NCI-H146 (cell line): ENCODE measurements at regions not wholly inside any gene's neighbourhood (a gene's known extent, or its start where the extent isn't known, plus 50 kb on each side); places are given as distances from the start of the nearest gene placed in this dataset.
"Not testable (repeated sequence)": the region's sequence is repeated elsewhere in the genome, so short reads cannot be mapped to it uniquely, and the experiment has no call there.

Experiments
- DNase-seq: peaks from one replicate; lab custom pipeline; 2025; lab: John Stamatoyannopoulos, UW

GRCh38 chr4:114087596-114088230, 108.3 kb upstream of the ARSJ start:
- DNase-seq: no peak

GRCh38 chr4:114088481-114088880, 109.0 kb upstream of the ARSJ start:
- DNase-seq: no peak

- DNase-seq: no peak
Measured at GRCh38 chr4:114091546-114091945, 112.1 kb upstream of the ARSJ start.

DNA sequence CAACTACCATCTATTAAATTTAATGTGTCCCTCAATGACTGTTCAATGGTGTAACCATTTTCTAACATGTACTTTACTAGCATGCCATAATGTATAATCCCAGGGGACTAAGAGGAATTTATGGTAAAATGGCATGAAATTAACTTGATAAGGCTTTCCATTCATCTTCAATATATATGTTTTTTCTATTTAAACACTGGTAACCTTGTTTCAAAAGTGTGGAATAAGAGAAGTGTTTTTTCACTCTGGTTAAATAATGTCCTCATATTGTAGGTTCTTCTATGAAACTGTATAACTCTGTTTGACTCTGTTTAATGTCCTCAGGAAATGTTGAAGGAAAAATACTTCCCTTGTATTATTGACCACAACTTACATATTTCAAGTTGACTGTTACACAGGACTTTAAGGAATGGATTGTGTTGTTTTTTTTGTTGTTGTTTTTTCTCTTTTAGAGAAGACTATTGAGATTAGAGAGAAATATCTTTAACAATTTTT, 113.8 kb upstream of the ARSJ start:
- DNase-seq: no peak

GRCh38 chr4:114100288-114101031, 121.0 kb upstream of the ARSJ start:
- DNase-seq: no peak

DNA sequence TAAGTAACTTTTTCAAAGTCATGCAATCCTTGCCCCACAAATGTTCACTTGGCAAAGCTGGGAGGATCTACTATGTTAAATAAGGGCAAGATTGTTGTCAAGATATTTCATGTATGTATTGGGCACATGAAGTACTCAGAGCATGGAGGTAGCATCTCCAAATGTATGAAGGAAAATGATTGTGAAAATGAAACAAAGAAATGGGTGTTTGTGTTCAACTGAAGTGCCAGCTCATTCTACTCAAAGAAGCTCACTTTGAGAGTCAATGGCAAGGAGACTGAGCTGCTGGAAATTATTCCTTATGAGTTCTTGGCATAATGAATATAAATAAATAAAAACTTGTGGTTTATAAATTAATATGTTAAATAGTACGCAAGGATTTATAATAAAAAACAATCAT, 124.5 kb upstream of the ARSJ start:
- DNase-seq: no peak

GRCh38 chr4:114108869-114109268, 129.4 kb upstream of the ARSJ start:
- DNase-seq: no peak

- DNase-seq: no peak
Measured at GRCh38 chr4:114109776-114110175, 130.3 kb upstream of the ARSJ start.

DNA sequence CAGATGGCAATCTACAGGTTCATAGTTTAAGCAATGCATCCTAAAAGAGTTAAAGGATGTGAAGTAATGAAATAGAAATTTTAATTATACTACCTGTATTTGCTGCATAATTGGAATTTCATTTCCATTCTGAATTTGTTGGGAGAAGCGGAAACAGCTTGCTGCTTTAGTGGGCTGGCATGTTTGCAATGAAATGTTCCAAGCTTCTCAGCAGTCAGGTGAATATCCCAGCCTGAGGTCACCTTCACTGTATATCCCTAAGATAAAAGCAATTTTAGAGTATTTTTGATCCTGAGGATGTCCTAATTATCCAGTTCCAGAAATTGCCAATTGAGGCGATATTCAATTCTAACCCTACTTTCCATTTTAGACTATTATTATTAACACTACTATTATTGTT, 136.1 kb upstream of the ARSJ start:
- DNase-seq: no peak

DNA sequence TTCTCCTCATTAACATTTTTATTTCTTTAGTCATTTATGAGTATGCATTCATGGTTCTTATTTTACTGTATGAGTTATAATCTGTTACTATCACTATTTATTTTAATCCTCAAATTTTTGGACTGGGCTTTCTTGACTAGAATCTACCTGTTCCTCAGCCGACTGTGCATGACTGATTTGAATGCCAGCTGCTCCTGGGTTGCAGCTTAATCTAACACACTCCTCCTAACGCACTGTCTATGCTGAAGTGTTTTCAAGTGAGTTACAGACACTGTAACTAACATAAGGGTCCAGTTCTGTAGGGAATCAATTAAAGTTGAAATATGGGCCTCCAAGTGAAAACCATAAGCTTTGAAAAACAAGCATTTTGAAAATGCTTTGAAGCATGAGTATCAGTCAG, 137.4 kb upstream of the ARSJ start:
- DNase-seq: no peak

DNA sequence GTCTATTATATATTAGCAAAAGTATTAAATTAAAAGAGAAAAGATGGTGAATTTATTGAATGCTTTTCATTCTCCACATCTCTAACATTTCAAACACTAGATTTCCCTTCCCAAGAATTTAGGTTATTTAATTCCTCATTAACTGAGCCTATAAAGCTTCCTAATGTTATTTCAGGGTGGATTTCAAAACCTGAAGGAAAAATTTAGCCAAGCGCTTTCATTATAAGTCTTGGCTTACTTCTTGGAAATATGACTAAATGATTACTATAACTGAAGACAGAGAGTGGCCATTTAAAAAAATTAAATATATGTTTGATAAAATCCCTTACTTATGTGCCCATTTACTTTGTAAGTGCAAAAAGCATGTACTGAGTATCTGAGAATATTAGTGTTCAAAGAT, 141.8 kb upstream of the ARSJ start:
- no peak for DNase-seq

DNA sequence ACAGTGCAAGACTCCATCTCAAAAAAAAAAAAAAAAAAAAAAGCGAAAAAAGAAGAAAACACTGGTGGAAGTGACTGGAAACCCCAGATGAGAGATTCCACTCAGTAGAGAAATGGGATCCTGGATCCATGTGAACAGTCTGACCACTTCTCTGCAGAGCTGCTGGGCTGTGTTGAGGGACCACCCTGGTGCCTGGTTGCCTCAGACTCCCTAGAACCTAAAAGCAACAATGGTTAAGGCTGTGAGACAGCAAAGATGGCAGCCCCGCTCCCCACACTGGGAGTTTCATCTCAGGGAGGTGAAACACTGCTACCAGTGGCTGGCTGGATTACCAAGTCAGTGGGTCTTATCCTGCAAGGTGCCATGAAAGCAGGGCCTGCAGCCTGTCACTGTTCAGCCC, 152.8 kb upstream of the ARSJ start:
- no peak for DNase-seq

DNA sequence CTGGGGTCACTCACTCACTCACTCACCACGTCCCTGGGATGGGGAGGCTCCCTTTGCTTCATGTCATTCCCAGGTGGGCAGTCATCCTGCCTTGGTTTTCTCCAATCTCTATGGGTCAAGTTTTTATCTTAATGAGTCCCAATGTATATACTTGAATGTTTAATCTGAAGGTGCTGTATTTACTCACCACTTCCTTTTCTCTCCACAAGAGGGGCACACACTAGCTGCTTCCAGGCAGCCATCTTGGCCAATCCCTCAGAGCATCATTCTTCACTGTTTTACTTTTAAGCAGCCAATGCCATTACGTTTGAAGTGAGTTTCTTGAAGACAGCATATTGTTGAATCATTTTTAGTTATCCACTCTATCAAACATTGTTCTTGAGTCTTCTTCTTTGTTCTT, 153.4 kb upstream of the ARSJ start:
- no peak for DNase-seq

- DNase-seq: no peak
Measured at GRCh38 chr4:114136069-114136468, 156.6 kb upstream of the ARSJ start.

DNA sequence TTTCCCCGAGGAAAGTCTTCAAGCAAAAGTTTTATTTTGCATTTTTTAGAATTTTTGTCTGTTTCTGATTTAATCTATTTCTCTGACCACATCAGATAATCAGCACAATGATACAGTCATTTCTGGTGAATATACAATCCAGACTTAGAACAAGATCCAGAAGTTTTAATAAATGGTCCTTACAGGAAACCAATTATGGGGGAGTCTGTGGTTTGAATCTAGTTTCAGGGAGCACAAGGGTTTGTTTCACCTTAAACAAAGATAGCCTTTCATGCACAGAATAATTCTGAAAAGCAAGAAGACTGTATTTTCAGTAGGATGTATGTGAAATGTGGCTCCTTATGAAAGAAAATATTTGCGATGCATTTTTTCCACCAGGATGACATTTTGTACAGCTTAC, 158.5 kb upstream of the ARSJ start:
- no peak for DNase-seq

GRCh38 chr4:114146947-114147618, 167.6 kb upstream of the ARSJ start:
- no peak for DNase-seq

- DNase-seq: not testable (repeated sequence)
Measured at GRCh38 chr4:114147619-114148208, 168.3 kb upstream of the ARSJ start.

DNA sequence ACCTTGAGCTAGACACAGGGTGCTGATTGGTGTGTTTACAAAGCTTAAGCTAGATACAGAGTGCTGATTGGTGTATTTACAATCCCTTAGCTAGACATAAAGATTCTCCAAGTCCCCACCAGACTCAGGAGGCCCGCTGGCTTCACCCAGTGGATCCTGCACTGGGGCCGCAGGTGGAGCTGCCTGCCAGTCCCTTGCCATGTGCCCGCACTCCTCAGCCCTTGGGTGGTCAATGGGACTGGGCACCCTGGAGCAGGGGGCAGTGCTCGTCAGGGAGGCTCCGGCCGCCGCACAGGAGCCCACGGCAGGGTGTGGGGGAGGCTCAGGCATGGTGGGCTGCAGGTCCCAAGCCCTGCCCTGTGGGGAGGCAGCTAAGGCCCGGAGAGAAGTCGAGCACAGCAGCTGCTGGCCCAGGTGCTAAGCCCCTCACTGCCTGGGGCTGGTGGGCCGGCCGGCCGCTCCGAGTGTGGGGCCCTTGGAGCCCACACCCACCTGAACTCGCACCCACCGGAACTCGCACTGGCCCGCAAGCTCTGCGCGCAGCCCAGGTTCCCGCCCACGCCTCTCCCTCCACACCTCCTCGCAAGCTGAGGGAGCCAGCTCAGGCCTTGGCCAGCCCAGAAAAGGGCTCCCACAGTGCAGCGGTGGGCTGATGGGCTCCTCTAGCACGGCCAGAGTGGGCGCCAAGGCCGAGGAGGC, 169.1 kb upstream of the ARSJ start:
- DNase-seq: not testable (repeated sequence)

DNA sequence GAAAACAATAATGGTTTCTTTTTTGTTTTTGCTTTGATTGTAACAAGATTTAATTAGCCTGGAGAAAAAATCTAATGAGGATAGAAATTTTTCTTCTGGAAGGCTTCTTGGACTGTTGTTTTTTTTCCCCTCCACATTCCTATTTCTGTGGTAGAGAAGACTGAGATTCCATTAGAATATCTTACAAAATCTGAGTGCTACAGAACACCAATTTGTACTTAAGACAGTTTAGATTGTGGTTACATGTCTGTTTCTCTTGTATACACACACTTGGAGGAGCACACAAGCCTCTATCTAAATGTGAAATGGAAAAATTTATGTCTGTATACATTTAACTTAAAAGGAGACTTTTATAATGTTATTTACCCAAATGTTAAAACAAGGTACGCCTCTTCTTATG, 176.9 kb upstream of the ARSJ start:
- DNase-seq: no peak

DNA sequence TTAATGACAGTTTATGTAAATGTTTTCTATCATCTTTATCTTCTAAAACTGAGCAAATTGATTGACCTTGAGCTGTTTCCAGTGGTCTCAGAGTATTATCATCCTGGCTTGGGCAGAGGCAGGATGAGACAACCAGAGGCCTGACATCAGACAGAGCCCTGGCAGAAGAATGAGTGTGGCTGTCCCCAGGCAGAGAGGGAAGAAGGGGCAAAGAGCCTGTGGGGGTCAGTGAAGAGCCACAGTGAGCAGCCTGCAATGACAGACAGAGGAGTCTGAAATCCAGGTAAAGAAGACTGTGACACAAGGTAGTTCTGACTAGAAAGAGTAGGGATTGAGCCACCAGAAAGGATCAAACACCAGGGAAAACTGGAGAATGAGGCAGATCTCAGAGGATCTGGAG, 182.4 kb upstream of the ARSJ start:
- no peak for DNase-seq

GRCh38 chr4:114163051-114163450, 183.6 kb upstream of the ARSJ start:
- no peak for DNase-seq

DNA sequence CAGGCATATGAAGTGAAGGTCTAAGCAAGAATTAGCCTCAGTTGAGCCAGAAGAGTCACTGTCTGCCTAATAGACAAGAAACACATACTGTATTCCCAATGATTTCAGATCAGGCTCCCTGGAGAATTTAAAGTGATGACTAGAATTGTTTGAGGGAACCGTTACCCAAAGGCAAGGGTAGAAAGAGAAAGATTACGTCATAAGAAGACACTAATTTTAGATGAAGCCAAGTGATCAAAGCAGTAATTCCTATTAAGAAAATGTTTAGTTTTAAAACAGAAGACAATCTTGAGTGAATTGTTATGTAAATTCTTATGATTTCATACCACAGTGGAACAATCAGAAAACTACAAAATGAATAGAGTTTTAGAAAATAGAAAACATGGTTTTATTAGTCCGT, 194.5 kb upstream of the ARSJ start:
- DNase-seq: no peak
